Gastrocnemius medialis (tissue), 4 donors: ENCODE measurements at regions not wholly inside any gene's neighbourhood (a gene's known extent, or its start where the extent isn't known, plus 50 kb on each side); places are given as distances from the start of the nearest gene placed in this dataset.

ENCODE experiments used
- ATAC-seq, 2 donors: fragments of 150-250 bp; one replicate each; pipeline ENCODE4 v1.9.1; 2016
- DNase-seq, 2 donors: peaks; one replicate each; pipeline ENCODE4 v3.0.0-alpha.2; 2019
- H3K27ac ChIP-seq, 4 donors: fragments of 200-600 bp; sonication (generic); 1 replicate in 1 of 4; 2 replicates in 3 of 4; pipeline ENCODE4 v1.5.1; 2016 to 2018; ENCODE audit warnings: mild to moderate bottlenecking in 2 of 4, moderate library complexity in 1 of 4
- H3K27me3 ChIP-seq, 3 donors: fragments of 200-600 bp; sonication (generic) in 2 of 3; 1 replicate in 1 of 3; 2 replicates in 2 of 3; pipeline versions ENCODE4 v1.5.1 to v1.6.0; 2016 to 2019; ENCODE audit warnings: mild to moderate bottlenecking in 1 of 3, moderate library complexity in 1 of 3
- H3K36me3 ChIP-seq, 2 donors: fragments of 200-600 bp; sonication (generic) in 1 of 2; one replicate each; pipeline ENCODE4 v1.5.1; 2017 to 2018
- H3K4me1 ChIP-seq, 2 donors: fragments of 200-600 bp; sonication (generic) in 1 of 2; one replicate each; pipeline ENCODE4 v1.5.1; 2016 to 2017; ENCODE audit warnings: mild to moderate bottlenecking in 2 of 2
- H3K4me3 ChIP-seq, 4 donors: fragments of 200-600 bp; sonication (generic) in 3 of 4; 1 replicate in 1 of 4; 2 replicates in 3 of 4; pipeline ENCODE4 v1.5.1; 2016 to 2019; ENCODE audit warnings: mild to moderate bottlenecking in 2 of 4
- H3K9me3 ChIP-seq, 3 donors: fragments of 200-600 bp; sonication (generic) in 2 of 3; 1 replicate in 1 of 3; 2 replicates in 2 of 3; pipeline ENCODE4 v1.5.1; 2016 to 2019
- CTCF ChIP-seq, 5 experiments: fragments of 450-650 bp in 3 of 5; fragments of 200-600 bp in 2 of 5; sonication (generic) in 2 of 5; IDR thresholded peaks in 4 of 5; conservative IDR thresholded peaks in 1 of 5; 1 replicate in 4 of 5; 2 replicates in 1 of 5; pipeline ENCODE4 v1.5.1; 2016 to 2019; ENCODE audit warnings: antibody characterized with exemption in 5 of 5, mild to moderate bottlenecking in 3 of 5, moderate library complexity in 3 of 5
- POLR2A ChIP-seq, 2 donors: fragments of 450-650 bp; IDR thresholded peaks; one replicate each; pipeline ENCODE4 v1.6.1; 2017; ENCODE audit warnings: antibody characterized with exemption in 2 of 2, mild to moderate bottlenecking in 2 of 2, moderate library complexity in 2 of 2
- in situ Hi-C, 4 donors: fragments of 200-750 bp; cut with MboI; loops; one replicate each; pipeline versions ENCODE4 v1.15.0 to v1.8.0; 2017; ENCODE audit warnings: low sequenced_read_pairs in 4 of 4
- intact Hi-C: fragments of 100-400 bp; cut with DNase I; formaldehyde crosslinking; loops from one replicate; pipeline ENCODE4 v1.15.1; 2023; ENCODE audit warnings: low total_unique reads

- H3K27me3 ChIP-seq: no peaks in the 10 kb centered on the region
- H3K27ac ChIP-seq: no peak overlapping the region
- no peaks in the 10 kb centered on the region for H3K36me3 ChIP-seq
- no peak for ATAC-seq
- no peak overlapping the region for H3K4me3 ChIP-seq
- H3K4me1 ChIP-seq: peaks cover 11 to 24% of the 10 kb centered on the region in 2 donors
- no peaks in the 10 kb centered on the region for H3K9me3 ChIP-seq
- in situ Hi-C loops: no loop called here
- TF ChIP-seq CTCF (IDR thresholded peaks at IDR 0.05 in 4 of 5, conservative IDR thresholded peaks at IDR 0.05 in 1 of 5) (no peak), POLR2A (IDR thresholded peaks at IDR 0.05) (no peak)
- intact Hi-C loops: no loop called here
- DNase-seq: no peak
These were observed 109.7 kb upstream of the NAA20 start for GRCh38 chr20:19907326-19908056.

DNA sequence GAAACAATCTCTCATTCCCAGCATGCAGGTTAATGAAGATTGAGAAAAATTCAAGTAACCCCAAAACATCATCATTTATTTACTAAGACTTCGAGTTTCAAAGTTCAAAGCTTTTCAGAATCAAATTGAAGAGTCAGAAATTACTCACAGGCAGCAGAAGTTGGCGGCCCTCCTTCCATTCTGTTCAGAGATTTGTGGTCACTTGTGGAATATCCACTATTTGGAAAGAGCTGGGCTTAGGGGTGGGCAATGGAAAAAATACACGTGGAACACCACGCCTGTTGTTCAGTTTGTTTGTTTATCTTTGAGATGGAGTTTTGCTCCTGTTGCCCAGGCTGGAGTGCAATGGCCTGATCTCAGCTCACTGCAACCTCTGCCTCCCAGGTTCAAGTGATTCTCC is 108.6 kb upstream of the NAA20 start:
- TF ChIP-seq CTCF (IDR thresholded peaks at IDR 0.05 in 4 of 5, conservative IDR thresholded peaks at IDR 0.05 in 1 of 5): no peak
- no peak for TF ChIP-seq POLR2A (IDR thresholded peaks at IDR 0.05)
- Histone ChIP-seq H3K36me3 (no peaks in the 10 kb centered on the region), H3K27me3 (no peaks in the 10 kb centered on the region), H3K27ac (peak overlapping the region; percentile 33 to 62 (median 51)), H3K9me3 (no peaks in the 10 kb centered on the region), H3K4me3 (no peak overlapping the region), H3K4me1 (peaks cover 11 to 28% of the 10 kb centered on the region in 2 donors)
- ATAC-seq (no peak), DNase-seq (no peak)
- in situ Hi-C loops: no loop called here
- intact Hi-C loops: no loop called here

DNA sequence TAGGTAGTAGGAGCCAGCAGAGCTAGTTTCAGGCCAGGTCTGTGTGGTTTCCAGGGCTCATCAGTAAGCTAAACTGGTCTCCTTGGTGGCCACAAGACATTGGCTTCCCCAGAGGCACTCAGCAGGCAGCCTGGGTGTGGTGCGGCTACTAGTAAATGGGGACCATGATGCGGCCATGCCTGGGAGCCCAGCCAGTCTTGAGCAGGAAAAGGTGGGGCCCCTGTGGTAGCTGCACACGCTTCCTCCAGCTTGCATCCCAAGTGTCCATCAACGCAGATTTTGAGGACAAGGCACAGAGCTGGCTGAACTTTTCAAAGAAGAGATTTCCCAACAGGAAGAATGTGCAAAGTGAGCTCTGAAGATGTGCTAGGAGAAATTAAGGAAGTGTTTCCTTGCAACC is 107.4 kb upstream of the NAA20 start:
- DNase-seq (peak; percentile 62 to 79), ATAC-seq (peak; percentile 60 to 81)
- H3K4me1 ChIP-seq: peaks cover 11 to 33% of the 10 kb centered on the region in 2 donors
- in situ Hi-C loops: no loop called here
- H3K4me3 ChIP-seq: no peak overlapping the region
- H3K27ac ChIP-seq: peak overlapping the region; percentile 45 to 68 (median 51)
- TF ChIP-seq POLR2A (IDR thresholded peaks at IDR 0.05) (no peak), CTCF (IDR thresholded peaks at IDR 0.05 in 4 of 5, conservative IDR thresholded peaks at IDR 0.05 in 1 of 5) (no peak)
- no peaks in the 10 kb centered on the region for H3K36me3 ChIP-seq
- intact Hi-C loops: no loop called here
- no peaks in the 10 kb centered on the region for H3K27me3 ChIP-seq
- H3K9me3 ChIP-seq: no peaks in the 10 kb centered on the region

- Histone ChIP-seq H3K27ac (no peak overlapping the region), H3K4me3 (no peak overlapping the region), H3K4me1 (peaks cover 23 to 41% of the 10 kb centered on the region in 2 donors), H3K9me3 (no peaks in the 10 kb centered on the region), H3K27me3 (no peaks in the 10 kb centered on the region), H3K36me3 (no peaks in the 10 kb centered on the region)
- intact Hi-C loops (no loop called here), in situ Hi-C loops (no loop called here)
- ATAC-seq (no peak), DNase-seq (no peak)
- TF ChIP-seq CTCF (IDR thresholded peaks at IDR 0.05 in 4 of 5, conservative IDR thresholded peaks at IDR 0.05 in 1 of 5) (no peak), POLR2A (IDR thresholded peaks at IDR 0.05) (no peak)
These were observed 105.3 kb upstream of the NAA20 start for GRCh38 chr20:19911810-19912382.
